ENCODE measurements at regions not wholly inside any gene's neighbourhood (a gene's known extent, or its start where the extent isn't known, plus 50 kb on each side); places are given as distances from the start of the nearest gene placed in this dataset.

DNA sequence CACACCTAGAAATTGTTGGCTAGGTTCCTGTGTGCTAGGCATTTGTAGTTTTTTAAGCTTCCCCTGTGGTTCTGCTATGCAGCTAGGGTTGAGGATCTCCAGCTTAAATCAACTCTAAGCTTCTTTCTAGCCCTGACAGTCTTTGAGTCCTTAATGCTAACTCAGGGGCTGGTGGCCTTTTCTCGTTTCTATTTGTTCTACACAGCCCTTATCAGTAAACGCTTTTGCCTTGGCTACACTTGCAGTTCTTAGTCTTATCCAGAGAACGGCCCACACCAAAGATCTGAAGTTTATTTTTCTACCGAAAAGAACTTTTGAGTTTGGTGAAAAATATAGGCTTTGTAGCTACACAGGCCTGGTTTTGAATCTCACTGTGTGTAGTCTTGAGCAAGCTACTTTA is 212.0 kb downstream of the DHX15 start:
- DNase-seq (ENCODE audit: extremely low read depth, low read depth): no peak

DNA sequence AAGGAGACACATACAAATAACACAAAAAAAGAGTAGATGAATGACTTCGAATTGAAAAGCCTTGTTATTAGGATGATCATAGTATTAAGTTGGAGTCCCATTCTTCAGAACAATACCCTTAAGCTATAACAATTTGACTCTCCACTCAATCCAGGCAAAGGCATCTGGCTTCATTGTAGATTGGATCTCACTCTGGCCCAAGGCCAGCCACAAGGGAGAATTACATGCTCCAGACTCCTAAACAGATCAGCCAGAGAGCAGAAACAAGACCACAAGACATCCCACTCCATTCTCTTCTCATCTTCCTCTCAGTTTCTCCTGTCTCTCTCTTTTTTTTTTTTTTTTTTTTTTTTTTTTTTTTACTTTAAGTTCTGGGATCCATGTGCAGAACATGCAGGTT is 213.9 kb downstream of the DHX15 start:
- TF ChIP-seq, protein P1, sequence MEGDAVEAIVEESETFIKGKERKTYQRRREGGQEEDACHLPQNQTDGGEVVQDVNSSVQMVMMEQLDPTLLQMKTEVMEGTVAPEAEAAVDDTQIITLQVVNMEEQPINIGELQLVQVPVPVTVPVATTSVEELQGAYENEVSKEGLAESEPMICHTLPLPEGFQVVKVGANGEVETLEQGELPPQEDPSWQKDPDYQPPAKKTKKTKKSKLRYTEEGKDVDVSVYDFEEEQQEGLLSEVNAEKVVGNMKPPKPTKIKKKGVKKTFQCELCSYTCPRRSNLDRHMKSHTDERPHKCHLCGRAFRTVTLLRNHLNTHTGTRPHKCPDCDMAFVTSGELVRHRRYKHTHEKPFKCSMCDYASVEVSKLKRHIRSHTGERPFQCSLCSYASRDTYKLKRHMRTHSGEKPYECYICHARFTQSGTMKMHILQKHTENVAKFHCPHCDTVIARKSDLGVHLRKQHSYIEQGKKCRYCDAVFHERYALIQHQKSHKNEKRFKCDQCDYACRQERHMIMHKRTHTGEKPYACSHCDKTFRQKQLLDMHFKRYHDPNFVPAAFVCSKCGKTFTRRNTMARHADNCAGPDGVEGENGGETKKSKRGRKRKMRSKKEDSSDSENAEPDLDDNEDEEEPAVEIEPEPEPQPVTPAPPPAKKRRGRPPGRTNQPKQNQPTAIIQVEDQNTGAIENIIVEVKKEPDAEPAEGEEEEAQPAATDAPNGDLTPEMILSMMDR (IDR thresholded peaks at IDR 0.05; ENCODE audit: low read depth, low read length): no peak
- DNase-seq (ENCODE audit: extremely low read depth, low read depth): no peak

More for the DNA sequence above, 212.0 kb downstream of the DHX15 start:
- TF ChIP-seq, protein P1 (IDR thresholded peaks at IDR 0.05; ENCODE audit: low read depth, low read length): no peak

DNA sequence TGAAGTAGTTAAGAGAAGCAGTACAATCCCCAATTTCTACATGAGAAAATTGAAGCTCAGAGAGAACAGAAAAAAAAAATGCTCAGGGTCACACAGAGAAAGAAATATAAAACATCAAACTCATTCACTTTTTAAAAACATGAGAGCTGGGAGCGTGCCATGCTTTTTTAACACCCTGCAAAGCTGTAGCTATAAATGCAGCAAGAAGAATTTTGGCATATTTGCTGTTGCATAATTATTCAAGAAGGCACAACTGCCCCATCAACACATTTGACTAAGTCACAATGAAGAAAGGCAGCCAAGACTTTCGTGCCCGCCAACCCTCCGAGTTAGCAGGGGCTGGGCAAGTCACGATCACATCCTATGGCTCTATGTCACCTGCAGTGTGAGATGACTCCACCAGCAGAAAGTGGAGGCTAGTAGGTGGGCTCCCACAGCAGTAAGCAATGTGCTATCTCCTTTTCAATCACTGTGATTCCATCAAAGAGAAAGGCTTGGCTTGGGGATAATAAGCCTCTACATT is 214.8 kb downstream of the DHX15 start:
- TF ChIP-seq, protein P1 (IDR thresholded peaks at IDR 0.05; ENCODE audit: low read depth, low read length): no peak
- DNase-seq (ENCODE audit: extremely low read depth, low read depth): no peak

DNA sequence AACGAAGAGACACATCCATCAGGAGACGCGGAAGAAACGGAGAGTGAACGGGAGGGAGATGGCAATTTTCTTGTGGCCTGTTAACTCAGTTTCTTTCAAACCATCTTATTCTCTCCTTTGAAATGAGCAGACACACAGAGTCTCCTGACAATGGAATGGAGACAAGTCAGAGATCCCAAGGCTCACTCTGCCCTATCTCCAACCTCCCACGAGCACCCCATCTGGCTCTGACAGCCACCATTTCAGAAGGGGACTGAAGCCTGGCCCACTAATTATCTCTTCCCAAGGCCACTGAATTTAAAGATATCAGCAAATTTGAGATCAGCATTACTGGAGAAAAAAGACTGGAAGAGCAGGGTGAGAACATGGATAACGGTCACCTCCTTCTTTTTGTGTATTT is 215.6 kb downstream of the DHX15 start:
- no peak for DNase-seq (ENCODE audit: extremely low read depth, low read depth)

DNA sequence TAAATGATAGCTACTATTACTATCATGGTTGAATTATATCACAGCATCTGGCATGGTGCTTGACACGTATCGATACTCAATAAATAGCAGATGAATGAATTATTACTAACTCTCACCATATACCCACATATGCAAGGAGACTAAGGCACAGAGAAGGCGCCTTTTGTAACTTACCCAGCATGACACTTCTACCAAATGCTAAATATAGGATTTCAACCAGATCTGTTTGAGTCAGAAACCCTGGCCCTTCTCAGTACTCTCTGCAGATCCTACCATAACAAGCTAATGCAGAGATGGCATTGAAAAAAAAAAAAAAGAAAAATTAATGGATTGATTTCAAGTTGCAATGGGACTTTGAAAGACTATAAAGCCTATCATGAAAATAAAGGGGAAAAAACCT is 219.5 kb downstream of the DHX15 start:
- TF ChIP-seq, protein P1 (IDR thresholded peaks at IDR 0.05; ENCODE audit: low read depth, low read length): no peak
- DNase-seq (ENCODE audit: extremely low read depth, low read depth): no peak

More for the DNA sequence above, 215.6 kb downstream of the DHX15 start:
- TF ChIP-seq, protein P1 (IDR thresholded peaks at IDR 0.05; ENCODE audit: low read depth, low read length): no peak

DNA sequence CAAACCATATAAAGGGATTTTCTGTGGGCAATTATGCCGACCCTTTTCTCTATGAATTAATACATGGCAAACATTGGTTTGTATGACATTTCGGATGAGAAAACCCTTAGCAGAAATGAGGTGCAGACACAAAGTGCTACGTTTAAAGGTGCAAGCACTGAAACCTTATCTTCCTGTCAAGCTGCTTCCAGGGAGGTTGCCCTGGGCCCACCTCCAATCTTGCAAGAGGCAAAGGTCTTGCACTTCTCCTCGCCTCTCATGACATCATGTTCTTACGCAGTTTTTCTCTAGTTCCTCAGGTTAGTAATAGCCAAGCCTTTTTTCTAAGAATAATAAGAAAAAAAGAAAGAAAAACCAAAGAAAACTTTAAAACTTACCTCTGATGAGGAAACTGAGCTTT is 220.1 kb downstream of the DHX15 start:
- TF ChIP-seq, protein P1 (IDR thresholded peaks at IDR 0.05; ENCODE audit: low read depth, low read length): no peak
- DNase-seq (ENCODE audit: extremely low read depth, low read depth): no peak

DNA sequence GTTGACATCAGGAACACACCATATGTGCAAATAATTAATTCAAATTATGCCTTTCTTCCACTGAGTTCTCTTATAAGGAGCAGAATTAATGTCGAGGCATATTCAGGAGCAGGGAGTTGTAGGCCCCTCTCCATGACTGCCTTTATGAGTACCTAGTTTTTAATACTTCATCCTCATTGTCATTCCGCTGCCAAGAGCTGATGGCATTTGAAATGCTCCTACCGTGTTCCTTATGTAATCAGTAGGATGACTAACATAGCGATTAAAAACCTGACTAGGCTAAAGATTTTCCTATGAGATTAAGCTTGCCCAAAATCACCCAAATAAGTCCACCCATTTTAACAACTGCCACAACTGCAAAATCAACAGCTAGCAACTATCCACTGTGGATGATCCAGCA is 220.6 kb downstream of the DHX15 start:
- TF ChIP-seq, protein P1 (IDR thresholded peaks at IDR 0.05; ENCODE audit: low read depth, low read length): no peak
- DNase-seq (ENCODE audit: extremely low read depth, low read depth): no peak
